GM19463 (cell line): ENCODE measurements at regions not wholly inside any gene's neighbourhood (a gene's known extent, or its start where the extent isn't known, plus 50 kb on each side); places are given as distances from the start of the nearest gene placed in this dataset.

ENCODE experiments used
- ATAC-seq: cut with Tn5 transposase; IDR thresholded peaks from one replicate; pipeline ENCODE4 v1.9.1; 2021; ENCODE audit warnings: mild to moderate bottlenecking, moderate library complexity; ENCODE audit not compliant: unreplicated experiment

DNA sequence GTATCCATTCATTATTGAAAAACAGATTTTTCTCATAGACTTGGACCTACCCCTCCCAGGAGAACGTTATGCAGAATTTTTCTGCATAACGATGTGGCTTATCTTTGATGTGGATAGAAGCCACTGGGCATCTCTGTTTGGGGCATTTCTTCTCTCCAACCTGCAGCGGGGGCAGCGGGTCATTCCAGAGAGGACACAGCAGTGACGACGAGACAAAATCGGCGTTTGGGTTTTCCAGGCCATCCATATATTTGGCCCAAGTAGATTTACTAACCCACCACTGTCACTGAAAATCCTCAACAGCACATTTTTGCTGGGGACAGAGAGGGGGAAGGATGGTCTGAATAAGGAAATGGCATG, 299.3 kb upstream of the PITRM1 start:
- no peak for ATAC-seq

DNA sequence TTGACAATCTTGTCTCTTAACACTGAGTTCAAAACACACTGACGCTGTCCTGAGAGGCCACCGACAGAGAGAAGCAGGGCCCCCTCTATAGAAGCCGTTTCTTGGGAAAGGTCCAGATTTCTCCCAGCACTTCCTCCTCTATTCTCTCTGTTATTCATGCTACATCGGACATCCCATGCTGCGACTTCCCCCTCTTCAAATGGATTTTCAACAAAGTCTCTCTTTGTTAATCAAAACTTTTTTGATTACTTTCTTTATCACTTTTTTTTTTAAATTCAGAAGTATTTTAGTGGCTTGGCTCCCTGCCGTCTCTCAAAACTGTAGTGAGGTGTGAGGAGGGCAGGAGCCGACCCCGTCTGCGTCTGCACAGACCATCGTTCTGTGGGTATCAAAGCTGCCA, 298.9 kb upstream of the PITRM1 start:
- no peak for ATAC-seq

DNA sequence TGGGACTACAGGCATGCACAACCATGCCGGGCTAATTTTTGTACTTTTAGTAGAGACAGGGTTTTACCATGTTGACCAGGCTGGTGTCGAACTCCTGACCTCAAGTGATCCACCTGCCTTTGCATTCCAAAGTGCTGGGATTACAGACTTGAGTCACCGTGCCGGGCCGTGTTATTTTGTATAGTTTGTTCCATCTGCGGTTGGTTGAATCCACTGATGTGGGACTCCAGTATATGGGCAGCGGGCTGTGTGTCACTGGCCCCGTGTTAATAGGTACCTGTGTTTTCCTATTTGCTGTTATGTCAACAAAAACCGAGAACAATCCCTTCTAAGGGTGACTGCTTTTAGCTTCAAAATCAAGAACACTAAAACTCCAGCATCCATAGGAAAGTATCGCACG, 297.6 kb upstream of the PITRM1 start:
- no peak for ATAC-seq

DNA sequence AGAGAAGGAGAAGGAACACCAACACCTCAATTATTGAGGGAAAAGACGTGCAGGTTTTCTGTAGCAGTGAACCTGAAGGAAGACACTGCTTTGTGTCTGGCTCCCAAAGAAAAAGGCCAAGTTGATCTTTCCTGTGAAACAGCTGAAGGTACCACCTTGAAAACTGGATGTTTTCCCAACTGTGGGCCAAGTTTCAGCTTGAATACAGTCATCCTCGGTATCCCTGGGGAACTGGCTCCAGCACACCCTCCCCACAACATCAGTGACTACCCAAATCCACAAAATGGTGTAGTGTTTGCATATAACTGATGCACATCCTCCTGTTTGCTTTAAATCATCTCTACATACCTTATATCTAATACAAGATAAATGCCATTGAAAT, 297.0 kb upstream of the PITRM1 start:
- ATAC-seq, result no peak

DNA sequence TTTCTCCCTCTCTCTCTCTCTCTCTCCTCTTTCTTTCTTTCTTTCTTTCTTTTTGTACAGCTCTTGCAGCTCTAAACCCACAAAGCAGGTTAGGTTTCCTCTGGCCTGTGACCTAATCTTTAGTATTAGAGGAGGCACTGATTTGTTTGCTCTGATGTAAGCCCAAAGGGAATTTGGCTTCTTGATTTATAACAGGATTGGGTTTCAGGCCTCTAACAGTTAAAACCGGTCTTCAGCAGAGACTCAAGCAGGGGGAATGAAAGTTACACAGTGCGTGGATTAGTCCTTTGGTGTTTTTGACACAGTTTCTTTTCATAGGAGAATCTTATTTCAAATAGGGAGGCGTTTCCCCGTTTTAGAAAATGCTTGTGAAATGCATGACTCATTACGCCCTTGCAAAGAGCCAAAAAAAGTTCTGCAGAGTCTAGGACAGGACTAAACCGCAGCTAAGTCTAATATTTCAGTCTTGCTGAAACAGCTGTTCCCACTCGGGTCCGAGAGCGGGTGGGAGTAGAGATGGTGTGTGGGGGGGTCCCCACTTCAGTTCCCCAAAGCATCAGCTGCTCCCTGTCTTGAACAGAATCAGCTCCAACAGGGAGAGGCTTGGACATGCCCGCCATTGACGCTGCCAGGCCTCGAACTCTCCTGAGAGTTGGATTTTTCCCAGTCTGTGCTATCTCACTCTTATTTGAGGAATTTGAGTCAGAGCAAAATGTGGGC, 296.5 kb upstream of the PITRM1 start:
- no peak for ATAC-seq

DNA sequence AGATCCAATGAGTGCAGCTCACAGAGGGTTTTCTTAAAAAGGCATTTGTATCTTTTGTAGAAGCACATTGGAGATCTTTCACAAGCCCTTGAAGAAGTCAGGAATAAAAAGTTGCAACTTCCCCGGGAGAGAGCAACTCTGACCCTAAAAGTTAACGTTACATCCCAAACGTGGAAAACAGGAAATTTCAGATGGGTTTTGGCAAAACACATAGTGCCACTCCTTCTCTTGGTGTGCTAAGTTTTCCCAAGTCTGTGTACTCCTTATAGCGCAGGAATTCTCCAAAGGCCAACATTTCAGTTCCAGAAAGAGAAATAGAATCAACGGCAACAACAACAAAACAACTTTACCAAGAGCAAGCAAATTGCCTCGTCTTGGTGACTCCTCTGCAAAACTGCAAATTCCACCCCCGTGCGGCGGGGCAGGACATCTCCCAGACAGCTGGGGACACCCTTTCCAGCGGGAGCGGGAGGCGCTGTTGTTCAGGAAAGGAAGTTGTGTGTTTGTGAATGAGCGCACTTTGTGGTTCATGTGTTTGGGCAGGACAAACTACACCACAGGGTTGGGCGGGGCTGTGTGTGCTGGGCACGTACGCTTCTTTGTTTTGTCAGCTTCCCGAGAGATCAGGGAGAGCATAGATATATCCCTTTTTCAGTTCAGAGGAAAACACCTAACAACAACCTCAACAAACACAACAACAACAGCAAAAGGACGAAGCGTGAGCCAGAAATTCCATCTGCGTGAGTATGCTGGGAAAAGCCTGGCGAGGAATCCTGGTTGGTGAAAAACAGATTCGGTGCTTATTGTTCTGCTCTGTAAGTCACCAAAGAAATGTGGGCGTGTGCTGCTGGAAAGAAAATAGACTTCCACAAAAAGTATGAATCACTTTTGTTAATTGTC, 294.7 kb upstream of the PITRM1 start:
- no peak for ATAC-seq

DNA sequence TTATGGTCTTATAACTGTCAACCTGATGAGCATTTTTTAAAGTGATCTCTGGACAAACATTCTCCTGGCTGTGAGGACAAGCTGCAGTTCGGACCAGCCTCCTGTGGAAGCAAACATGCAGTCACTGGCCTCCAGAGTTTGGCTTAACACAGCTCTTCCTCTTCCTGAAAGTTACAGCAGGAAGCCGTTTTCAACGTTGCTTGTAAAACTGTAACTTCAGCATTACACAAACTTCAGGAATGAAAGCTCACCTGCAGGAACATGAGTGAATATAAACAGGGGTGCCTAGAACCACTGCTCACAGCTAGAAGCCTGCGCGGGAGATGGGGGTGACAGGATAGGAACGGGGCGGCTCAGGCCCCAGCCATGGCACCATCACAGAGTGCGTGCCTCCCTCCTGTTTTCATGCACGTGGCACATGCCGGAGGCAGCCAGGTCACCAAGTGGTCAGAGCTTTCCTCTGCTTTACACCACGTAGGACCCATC, 292.9 kb upstream of the PITRM1 start:
- no peak for ATAC-seq

DNA sequence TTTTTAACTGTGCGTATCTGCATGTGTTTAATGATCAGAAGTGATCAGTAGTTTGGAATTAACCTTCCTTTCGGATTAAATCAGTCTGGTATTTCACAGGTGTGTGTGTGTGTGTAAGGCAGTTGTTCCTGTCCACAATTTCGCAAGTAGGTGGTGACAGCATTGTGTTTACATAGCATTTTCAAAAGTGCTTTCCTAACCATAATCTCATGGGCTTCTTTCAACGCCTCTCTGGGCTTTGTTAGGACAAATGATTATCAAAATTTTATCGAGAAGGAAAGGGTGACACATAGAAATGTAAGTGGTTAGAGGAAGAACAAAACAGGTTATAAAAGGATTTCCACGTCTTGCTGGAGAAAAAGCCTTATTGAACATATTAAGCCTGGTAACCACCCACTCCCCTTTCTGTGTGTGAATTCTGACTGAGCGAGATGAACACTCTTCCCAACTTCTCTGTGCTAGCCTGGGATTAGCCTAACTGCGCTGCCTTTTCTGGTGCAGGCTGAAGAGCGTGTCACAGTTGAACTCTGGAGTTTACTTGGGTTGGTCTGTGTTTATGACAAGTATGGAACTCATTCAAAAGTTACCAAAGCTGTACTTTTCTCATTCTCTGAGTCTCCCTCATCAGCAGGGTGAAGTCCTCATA, 292.3 kb upstream of the PITRM1 start:
- no peak for ATAC-seq

DNA sequence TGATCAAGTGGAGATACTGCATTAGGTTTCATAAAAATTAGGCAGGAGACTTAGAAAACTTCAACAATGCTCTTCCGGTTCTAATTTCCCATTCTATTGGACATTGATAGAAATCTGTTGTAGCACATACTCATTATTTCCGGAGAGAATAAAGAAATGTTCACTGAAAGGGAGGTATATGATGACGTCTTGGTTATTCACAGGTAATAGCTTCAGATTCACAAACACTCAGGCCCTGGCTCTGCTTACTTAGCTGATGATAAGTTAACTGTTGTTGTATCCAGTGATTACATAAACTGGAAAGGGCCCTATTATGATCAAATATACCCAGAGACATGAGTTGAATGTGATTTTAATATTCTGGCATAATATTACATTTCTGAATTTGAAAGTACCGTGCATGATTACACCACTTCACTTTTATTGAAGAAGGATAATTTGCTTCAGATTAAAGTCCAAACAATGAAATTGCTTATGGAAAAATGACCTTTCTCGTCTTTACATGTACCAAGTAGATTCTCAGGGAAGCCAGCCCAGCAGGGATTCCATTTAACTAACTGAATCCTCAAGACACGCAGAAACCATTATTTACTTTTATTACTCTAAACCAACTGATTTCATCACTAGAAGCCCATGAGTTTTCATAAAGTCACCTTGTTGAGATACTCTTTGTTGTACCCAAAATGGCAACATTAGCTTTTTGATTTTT, 288.0 kb upstream of the PITRM1 start:
- ATAC-seq, result no peak

DNA sequence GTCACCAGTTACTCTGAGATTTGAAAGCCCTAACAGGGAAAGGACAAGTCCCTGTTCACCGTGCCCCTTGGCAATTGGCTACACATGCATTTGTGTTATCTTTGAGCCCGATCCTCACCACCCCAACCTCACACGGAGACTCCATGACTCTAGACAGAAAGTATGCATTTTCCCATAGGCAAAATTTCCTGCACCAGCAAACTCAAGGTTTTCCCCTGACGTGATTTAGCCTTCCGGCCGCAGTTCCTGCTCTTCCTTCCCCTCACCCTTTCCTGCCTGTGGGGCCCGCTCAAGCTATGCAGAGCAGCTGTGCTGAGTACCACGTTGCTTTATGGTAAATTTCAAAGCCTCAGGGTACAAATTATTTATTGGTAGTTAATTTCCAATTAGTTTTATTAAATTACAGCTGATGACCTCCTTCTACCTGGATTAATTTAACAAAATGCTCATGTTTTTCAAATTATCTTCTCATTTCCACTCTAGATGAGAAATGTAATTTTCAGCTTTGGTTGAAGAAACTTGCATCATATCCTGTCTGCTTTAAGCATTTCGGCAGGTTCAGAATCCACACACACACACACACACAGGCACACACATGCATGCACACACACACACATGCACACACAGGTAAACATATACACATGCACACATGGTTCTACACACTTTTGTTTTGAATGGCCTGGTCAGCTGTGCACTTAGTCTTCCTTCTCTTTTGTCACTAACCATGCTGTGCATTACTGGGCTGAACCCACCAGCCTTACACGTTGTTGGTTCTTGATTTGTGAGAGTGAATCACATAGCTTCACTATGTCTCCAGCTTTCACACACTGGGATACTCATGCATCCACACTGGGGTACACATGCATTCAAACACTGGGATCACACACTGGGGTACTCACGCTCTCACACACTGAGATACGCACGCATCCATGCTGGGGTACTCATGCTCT, 283.1 kb upstream of the PITRM1 start:
- no peak for ATAC-seq

DNA sequence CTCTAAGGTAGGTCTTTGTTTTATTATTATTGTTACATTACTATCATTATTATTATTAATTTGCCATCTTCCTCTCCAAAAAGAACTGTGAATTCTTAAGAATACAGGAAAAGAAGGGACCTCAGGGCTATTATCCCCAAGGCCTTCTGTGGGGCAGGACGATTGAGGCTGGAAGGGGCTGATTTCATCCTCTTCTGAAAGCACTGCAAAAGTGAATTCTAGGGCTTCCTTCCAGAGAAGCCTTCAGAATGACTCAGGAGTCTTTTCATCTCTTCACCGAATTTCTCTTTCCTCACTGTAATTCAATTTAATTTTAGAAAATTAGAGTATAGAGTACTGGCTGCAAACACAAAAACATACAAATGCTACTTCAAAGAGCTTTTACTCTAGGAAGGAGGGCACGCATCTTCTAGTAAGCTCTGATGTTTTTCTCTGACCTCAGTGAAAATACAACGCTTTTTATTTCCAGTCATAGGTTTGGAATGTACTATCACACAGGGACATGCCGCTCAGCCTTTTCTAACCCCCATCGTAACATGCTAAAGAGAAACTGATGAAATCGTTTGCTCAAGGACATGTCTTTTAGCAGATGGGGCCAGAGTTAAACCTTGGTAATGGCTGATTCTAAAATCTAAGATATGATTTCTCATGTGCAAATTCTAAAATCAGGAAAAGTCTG, 280.2 kb upstream of the PITRM1 start:
- ATAC-seq, result no peak

DNA sequence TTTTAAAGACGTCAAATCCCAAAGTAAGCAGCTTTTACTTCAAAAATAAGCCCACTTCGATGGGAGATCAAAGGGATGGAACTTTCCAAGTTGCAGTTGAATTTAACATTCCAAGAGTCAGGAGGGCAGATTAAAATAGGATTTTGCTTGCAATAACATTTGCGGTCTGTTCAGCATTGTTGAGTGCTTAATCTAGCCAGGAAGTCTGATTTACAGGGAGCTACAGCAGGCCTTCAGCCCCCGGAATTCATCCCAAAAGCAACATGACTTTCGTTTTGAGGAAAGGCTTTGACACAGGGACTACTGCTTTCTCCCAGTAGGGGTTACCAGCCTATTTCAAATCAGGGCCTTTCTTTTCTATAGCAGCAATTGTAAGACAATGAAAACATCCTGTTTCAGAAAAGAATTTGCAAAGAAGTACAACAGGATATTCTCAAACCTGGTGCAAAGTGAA, 279.6 kb upstream of the PITRM1 start:
- ATAC-seq, result no peak

DNA sequence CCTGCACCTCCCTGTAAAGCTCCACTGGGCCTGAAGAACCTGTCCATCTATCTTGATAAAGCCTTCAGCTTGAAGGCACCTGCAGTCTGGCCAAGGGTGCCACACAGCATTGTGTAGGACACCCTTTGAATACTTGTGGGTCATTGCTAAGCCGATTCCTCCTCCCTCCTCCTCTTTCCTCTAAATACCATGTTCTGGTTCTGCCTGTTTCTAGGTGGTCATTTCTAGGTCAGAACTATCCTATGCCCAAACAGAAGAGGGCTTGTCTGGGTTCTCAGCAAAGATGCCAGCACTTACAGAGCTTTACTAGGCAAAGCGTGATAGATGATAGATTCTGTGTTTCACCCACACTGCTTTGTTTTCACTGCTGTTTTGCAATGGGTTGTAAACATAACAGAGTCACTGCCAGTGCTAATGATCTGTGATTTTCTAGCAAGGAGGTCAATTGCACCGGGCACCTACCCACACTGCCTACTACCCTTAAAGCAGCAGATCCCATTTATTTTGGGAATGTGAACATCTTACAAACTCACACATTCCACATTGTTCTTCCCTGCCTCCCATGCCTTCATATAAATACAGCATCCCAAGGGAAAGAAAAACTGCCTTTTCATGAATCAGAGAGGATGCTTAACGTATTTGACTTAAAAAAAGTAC, 279.1 kb upstream of the PITRM1 start:
- ATAC-seq, result no peak

DNA sequence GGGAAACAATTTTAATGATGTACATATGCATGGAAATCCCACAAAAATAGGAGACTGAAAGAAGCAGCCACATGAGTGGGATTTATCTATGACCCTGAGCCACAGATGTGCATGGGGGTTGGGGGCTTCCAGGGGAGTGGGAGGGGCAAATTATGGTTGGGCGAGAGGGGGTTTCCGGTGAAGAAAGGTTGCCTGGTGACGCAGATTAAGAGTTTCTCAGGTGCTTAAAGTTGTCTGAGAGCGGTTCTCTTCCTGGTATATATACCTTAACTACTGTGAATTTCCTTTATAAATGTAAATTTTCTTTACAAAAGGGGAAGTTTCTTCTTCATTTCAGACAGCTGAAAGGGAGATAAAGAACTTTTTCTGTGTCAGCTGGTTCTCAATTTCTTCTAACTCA, 273.6 kb upstream of the PITRM1 start:
- no peak for ATAC-seq

DNA sequence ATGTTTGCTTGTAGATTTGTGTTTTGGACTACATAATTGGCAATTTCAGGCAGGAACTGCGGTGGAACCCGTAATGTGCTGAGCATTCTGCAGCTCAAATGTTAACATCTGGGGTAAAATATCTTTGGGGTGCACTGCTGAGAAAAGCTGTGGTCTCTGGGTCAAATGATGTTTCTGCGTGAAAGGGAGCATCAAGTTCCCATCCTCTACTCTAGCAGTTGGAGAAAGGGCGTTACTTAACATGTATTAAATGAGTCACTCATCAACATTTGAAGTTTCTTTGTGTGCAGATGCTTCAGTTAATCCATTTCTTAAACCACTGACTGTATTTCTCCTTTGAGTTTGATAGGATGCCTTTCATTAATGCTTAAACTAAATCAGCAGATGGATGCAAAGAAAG, 273.1 kb upstream of the PITRM1 start:
- ATAC-seq, result no peak

DNA sequence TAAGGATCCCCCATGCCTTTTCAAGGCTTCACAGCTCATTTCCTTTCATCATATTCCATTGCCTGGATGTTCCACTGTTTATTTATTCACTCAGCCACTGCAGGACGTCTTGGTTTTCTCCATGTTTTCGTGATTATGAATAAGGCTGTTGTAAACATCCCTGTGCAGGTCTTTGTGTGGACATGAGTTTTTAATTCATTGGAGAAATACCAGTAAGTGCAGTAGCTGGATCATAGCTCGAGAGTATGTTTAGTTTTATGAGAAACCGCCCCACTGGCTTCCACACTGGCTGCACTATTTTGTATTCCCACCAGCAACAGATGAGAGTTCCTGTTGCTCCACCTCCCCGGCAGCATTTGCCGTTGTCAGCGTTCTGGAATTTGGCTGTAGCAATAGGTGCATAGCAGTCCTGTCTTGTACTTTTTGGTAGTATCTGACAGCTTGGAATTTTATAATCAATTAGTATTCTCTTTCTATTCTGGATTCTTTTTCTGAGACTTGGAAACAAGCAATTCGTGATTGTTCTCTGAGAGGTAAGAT, 269.9 kb upstream of the PITRM1 start:
- no peak for ATAC-seq

DNA sequence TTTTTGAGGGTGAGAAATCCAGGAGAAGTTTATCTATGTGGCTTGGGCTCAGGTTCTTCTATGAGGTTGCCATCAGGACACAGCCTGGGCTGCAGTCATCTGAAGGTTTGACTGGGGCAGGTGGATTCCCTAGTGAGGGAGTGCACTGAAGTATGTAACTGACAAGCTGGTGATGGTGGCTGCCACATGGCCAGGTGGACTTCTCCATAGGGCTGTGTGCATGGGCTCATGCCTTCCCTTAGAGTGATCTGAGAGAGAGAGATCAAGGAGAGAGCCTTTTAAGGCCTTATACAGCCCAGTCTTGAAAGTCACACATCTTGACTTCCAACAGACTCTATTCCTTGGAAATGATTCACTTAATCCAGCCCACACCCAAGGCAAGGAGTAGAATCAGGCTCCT, 266.6 kb upstream of the PITRM1 start:
- no peak for ATAC-seq

DNA sequence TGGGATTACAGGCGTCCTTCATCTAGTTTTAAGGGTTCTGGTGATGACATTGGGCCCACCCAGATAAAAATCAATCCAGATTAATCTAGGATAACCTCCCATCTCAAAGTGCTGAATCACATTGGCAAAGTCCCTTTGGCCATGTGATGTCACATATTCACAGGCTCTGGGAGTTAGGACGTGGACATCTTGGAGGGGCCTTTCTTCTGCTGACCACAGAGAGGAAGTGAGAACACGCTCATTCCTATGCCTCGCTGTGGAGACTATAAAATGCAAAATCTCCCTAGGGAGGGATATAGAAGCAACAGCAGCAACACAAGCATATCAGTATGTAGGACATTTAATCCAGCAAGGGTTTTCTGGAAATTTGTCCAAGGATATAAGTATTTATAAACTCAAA, 266.0 kb upstream of the PITRM1 start:
- ATAC-seq, result no peak

DNA sequence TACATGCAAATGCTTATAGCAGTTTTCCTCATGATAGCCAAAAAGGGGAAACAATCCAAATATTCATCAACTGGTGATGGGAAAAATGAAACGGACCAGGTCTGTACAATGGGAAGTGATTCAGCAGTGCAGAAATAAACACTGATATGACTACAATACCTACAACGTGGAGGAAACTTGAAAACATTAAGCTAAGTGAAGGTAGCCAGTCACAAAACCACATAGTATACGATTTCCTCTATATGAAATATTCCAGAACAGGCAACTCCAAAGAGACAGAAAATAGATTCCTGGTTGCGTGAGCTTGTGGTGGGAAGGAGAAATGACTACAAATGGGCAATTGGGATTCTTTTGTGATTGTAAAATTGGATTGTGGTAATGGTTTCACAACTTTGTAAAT, 263.1 kb upstream of the PITRM1 start:
- ATAC-seq, result no peak
